ENCODE measurements at regions not wholly inside any gene's neighbourhood (a gene's known extent, or its start where the extent isn't known, plus 50 kb on each side); places are given as distances from the start of the nearest gene placed in this dataset.

DNA sequence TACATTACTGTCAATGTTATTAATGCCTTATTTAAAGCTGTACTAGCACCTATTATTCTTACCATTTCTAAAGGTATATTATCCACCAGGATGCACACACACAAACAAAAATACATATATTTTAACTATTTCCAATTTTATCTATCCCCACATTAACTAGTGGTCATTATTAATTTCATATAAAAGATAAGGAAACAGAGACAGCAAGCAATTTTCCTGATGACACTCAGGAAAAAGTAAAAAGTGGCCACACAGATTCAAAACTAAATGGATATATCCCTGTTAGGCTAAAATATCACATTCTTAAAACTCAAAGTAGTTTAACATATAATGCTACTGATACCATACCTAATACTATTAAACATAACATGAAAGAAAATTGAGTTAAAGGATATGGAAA lies 534.1 kb downstream of the KCNT2 start:
- DNase-seq (no peak), ATAC-seq (ENCODE audit: low read depth) (no peak)
- intact Hi-C loops (cut with micrococcal nuclease), result no loop called here
- ChIA-PET CTCF (no interaction called here), POLR2A (no interaction called here)
- Mint-ChIP-seq H3K27me3 (no peaks in the 10 kb centered on the region), H3K9me3 (no peaks in the 10 kb centered on the region), H3K36me3 (ENCODE audit: low read depth) (no peaks in the 10 kb centered on the region), H3K4me3 (no peak overlapping the region), H3K4me1 (no peaks in the 10 kb centered on the region), H3K27ac (no peak overlapping the region)
- TF ChIP-seq, protein P1, sequence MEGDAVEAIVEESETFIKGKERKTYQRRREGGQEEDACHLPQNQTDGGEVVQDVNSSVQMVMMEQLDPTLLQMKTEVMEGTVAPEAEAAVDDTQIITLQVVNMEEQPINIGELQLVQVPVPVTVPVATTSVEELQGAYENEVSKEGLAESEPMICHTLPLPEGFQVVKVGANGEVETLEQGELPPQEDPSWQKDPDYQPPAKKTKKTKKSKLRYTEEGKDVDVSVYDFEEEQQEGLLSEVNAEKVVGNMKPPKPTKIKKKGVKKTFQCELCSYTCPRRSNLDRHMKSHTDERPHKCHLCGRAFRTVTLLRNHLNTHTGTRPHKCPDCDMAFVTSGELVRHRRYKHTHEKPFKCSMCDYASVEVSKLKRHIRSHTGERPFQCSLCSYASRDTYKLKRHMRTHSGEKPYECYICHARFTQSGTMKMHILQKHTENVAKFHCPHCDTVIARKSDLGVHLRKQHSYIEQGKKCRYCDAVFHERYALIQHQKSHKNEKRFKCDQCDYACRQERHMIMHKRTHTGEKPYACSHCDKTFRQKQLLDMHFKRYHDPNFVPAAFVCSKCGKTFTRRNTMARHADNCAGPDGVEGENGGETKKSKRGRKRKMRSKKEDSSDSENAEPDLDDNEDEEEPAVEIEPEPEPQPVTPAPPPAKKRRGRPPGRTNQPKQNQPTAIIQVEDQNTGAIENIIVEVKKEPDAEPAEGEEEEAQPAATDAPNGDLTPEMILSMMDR (IDR thresholded peaks at IDR 0.05), result no peak

DNA sequence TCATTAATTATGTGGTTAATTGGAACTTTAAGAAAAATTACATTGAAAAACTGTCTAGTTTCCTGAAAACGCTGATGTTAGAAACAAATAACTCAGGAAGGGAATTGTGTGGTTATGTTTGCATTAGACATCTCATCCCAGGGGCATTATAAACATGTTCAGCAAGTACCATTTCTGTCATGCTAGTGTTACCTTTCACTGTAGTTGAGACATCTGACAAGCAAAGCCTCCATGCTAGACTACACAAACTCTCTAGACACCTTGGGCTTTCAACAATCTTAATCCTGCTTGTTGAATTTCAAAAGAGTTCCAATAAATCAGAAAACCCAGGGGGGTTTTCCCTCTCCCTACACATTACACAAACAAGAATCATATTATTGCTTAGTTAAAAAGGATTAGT lies 536.8 kb downstream of the KCNT2 start:
- Mint-ChIP-seq H3K27me3 (no peaks in the 10 kb centered on the region), H3K4me1 (no peaks in the 10 kb centered on the region), H3K9me3 (no peaks in the 10 kb centered on the region), H3K36me3 (ENCODE audit: low read depth) (no peaks in the 10 kb centered on the region), H3K4me3 (no peak overlapping the region), H3K27ac (no peak overlapping the region)
- intact Hi-C loops (cut with micrococcal nuclease), result no loop called here
- DNase-seq (no peak), ATAC-seq (ENCODE audit: low read depth) (no peak)
- POLR2A ChIA-PET, result no interaction called here
- TF ChIP-seq, protein P1 (IDR thresholded peaks at IDR 0.05), result no peak
- CTCF ChIA-PET, result no interaction called here

DNA sequence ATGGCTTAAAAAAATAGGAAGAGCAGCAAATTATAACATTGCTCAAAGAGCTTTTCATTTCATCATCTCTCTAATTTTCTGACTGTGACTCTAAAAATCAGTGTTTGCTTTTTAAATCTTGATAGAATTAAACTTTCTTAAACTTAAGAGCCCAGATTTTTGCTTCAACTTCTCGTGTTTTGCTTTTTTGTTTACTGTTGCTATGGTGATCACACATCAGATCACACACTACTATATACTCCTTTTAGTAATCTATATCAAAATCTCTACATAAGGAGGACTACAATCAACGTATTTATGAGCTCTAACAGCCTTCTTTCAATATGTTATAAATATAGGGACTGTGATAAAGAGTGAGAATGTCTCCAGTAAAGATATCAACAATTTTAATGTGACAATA lies 537.3 kb downstream of the KCNT2 start:
- no peaks in the 10 kb centered on the region for H3K4me1 Mint-ChIP-seq
- H3K27me3 Mint-ChIP-seq, result no peaks in the 10 kb centered on the region
- no peaks in the 10 kb centered on the region for H3K36me3 Mint-ChIP-seq (ENCODE audit: low read depth)
- DNase-seq (no peak), ATAC-seq (ENCODE audit: low read depth) (no peak)
- POLR2A ChIA-PET, result no interaction called here
- no peaks in the 10 kb centered on the region for H3K9me3 Mint-ChIP-seq
- H3K4me3 Mint-ChIP-seq, result no peak overlapping the region
- no peak overlapping the region for H3K27ac Mint-ChIP-seq
- CTCF ChIA-PET, result no interaction called here
- intact Hi-C loops (cut with micrococcal nuclease), result no loop called here
- TF ChIP-seq, protein P1 (IDR thresholded peaks at IDR 0.05), result no peak

DNA sequence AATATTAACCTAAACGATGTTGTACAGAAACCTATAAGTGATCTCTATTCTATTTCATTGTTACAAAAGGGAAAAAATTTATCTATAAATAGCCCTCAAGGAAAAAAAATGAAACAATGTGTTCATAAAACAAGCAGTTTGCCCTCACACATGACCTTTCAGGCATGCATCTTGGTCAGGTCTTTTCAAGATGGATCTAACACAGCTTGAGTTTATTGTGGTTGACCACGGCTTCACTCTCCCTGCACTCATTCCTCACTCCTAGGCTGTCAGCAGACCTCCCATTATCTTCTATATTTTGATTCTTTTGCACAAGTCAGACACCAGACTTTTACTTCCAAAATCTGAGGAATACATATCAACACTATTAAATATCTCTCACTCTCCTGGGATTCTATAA lies 544.3 kb downstream of the KCNT2 start:
- H3K9me3 Mint-ChIP-seq, result peaks cover 3% of the 10 kb centered on the region

DNA sequence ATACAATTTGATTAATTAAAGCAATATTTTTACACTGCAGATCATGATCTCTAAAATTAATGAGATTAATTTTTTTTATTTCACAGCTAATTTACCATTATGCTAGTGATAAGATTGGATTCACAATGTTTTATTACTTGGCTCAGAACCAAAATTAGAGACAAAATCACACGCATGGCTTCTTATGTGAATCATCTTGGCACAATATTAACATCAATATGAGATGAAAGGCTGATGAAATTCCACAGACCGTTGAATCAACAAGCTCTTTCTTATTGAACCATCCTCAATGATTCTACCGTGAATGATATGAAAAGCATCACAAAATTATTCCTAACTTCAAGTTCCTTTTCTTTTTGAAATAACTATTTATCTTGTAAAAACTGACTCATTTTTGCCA lies 544.9 kb downstream of the KCNT2 start:
- ChIA-PET POLR2A (no interaction called here), CTCF (no interaction called here)
- no peak overlapping the region for H3K4me3 Mint-ChIP-seq
- H3K36me3 Mint-ChIP-seq (ENCODE audit: low read depth), result no peaks in the 10 kb centered on the region
- TF ChIP-seq, protein P1 (IDR thresholded peaks at IDR 0.05), result no peak
- intact Hi-C loops (cut with micrococcal nuclease), result no loop called here
- ATAC-seq (ENCODE audit: low read depth) (no peak), DNase-seq (no peak)
- H3K27me3 Mint-ChIP-seq, result no peaks in the 10 kb centered on the region
- peaks cover 5% of the 10 kb centered on the region for H3K9me3 Mint-ChIP-seq
- H3K27ac Mint-ChIP-seq, result no peak overlapping the region
- no peaks in the 10 kb centered on the region for H3K4me1 Mint-ChIP-seq

More for the DNA sequence above, 544.3 kb downstream of the KCNT2 start:
- Mint-ChIP-seq H3K36me3 (ENCODE audit: low read depth) (no peaks in the 10 kb centered on the region), H3K27ac (no peak overlapping the region), H3K27me3 (no peaks in the 10 kb centered on the region), H3K4me1 (no peaks in the 10 kb centered on the region), H3K4me3 (no peak overlapping the region)
- intact Hi-C loops (cut with micrococcal nuclease), result no loop called here
- TF ChIP-seq, protein P1 (IDR thresholded peaks at IDR 0.05), result no peak
- ATAC-seq (ENCODE audit: low read depth) (no peak), DNase-seq (no peak)
- POLR2A ChIA-PET, result no interaction called here
- CTCF ChIA-PET, result no interaction called here
